CD4-positive, alpha-beta T cell treated with Interleukin-15 for 1 hour (primary cell): ENCODE measurements at regions not wholly inside any gene's neighbourhood (a gene's known extent, or its start where the extent isn't known, plus 50 kb on each side); places are given as distances from the start of the nearest gene placed in this dataset.
"Not testable (repeated sequence)": the region's sequence is repeated elsewhere in the genome, so short reads cannot be mapped to it uniquely, and the experiment has no call there.

Experiments used
- DNase-seq: peaks from one replicate; pipeline ENCODE4 v3.0.0-alpha.2; 2020

GRCh38 chr9:41367301-41367700, 178.2 kb upstream of the ZNG1F start:
- DNase-seq = not testable (repeated sequence)

GRCh38 chr9:41361790-41362189, 172.7 kb upstream of the ZNG1F start:
- DNase-seq = not testable (repeated sequence)

GRCh38 chr9:41359116-41359515, 170.0 kb upstream of the ZNG1F start:
- peak; percentile 61 for DNase-seq

GRCh38 chr9:41358682-41359081, 169.6 kb upstream of the ZNG1F start:
- peak; percentile 90 for DNase-seq

GRCh38 chr9:41357918-41358404, 168.8 kb upstream of the ZNG1F start:
- DNase-seq = peak; percentile 17

GRCh38 chr9:41357350-41357748, 168.2 kb upstream of the ZNG1F start:
- DNase-seq = not testable (repeated sequence)

- DNase-seq = peak; percentile 94
These were observed 167.7 kb upstream of the ZNG1F start for GRCh38 chr9:41356588-41357349.

- not testable (repeated sequence) for DNase-seq
These were observed 166.8 kb upstream of the ZNG1F start for GRCh38 chr9:41355712-41356450.

GRCh38 chr9:41354978-41355377, 165.9 kb upstream of the ZNG1F start:
- DNase-seq = peak; percentile 44

GRCh38 chr9:41354060-41354934, 165.2 kb upstream of the ZNG1F start:
- DNase-seq = peak; percentile 16

GRCh38 chr9:41353026-41353425, 163.9 kb upstream of the ZNG1F start:
- not testable (repeated sequence) for DNase-seq

- DNase-seq = not testable (repeated sequence)
These were observed 163.3 kb upstream of the ZNG1F start for GRCh38 chr9:41352390-41352789.

- DNase-seq = peak; percentile 19
These were observed 158.8 kb upstream of the ZNG1F start for GRCh38 chr9:41347893-41348292.

- not testable (repeated sequence) for DNase-seq
These were observed 143.4 kb upstream of the ZNG1F start for GRCh38 chr9:41332562-41332961.

- DNase-seq = not testable (repeated sequence)
These were observed 132.2 kb upstream of the ZNG1F start for GRCh38 chr9:41321277-41321676.

GRCh38 chr9:41308953-41309352, 119.8 kb upstream of the ZNG1F start:
- not testable (repeated sequence) for DNase-seq

- DNase-seq = not testable (repeated sequence)
These were observed 96.6 kb upstream of the ZNG1F start for GRCh38 chr9:41285744-41286143.

GRCh38 chr9:41280299-41281238, 91.5 kb upstream of the ZNG1F start:
- not testable (repeated sequence) for DNase-seq

- not testable (repeated sequence) for DNase-seq
These were observed 90.3 kb upstream of the ZNG1F start for GRCh38 chr9:41279437-41279836.

- not testable (repeated sequence) for DNase-seq
These were observed 89.9 kb upstream of the ZNG1F start for GRCh38 chr9:41279033-41279432.

- peak; percentile 89 for DNase-seq
These were observed 84.6 kb upstream of the ZNG1F start for GRCh38 chr9:41273549-41274267.
